Aorta (tissue), 5 donors: ENCODE measurements at regions not wholly inside any gene's neighbourhood (a gene's known extent, or its start where the extent isn't known, plus 50 kb on each side); places are given as distances from the start of the nearest gene placed in this dataset.

Source experiments
- ATAC-seq: fragments of 200-7000 bp; cut with Tn5 transposase; one replicate; pipeline ENCODE4 v1.9.1; 2022; ENCODE audit warnings: moderate library complexity; ENCODE audit not compliant: low FRiP score
- DNase-seq, 2 donors: peaks; one replicate each; pipeline ENCODE4 v3.0.0-alpha.2; 2020
- H3K27ac ChIP-seq, 2 donors: one replicate each; pipeline ENCODE4 v1.5.1; 2013; ENCODE audit warnings: low read length in 2 of 2, mild to moderate bottlenecking in 2 of 2, moderate library complexity in 2 of 2, control low read depth in 1 of 2, inconsistent platforms in 1 of 2, low read depth in 1 of 2
- H3K27me3 ChIP-seq, 2 donors: one replicate each; pipeline ENCODE4 v1.6.1; 2013; ENCODE audit warnings: control low read depth in 1 of 2, low read length in 1 of 2, mild to moderate bottlenecking in 1 of 2, moderate library complexity in 1 of 2; ENCODE audit not compliant: insufficient read depth in 2 of 2, control insufficient read depth in 1 of 2
- H3K36me3 ChIP-seq, 2 donors: one replicate each; pipeline ENCODE4 v1.6.1; 2013; ENCODE audit warnings: control low read depth in 1 of 2, low read length in 1 of 2, mild to moderate bottlenecking in 1 of 2; ENCODE audit not compliant: insufficient read depth in 2 of 2, control insufficient read depth in 1 of 2
- H3K4me1 ChIP-seq, 2 donors: one replicate each; pipeline ENCODE4 v1.6.1; 2013; ENCODE audit warnings: low read length in 2 of 2, control low read depth in 1 of 2, mild to moderate bottlenecking in 1 of 2, moderate library complexity in 1 of 2; ENCODE audit not compliant: insufficient read depth in 2 of 2, control insufficient read depth in 1 of 2
- H3K4me3 ChIP-seq, 2 donors: one replicate each; pipeline ENCODE4 v1.5.1; 2013; ENCODE audit warnings: low read length in 2 of 2, control low read depth in 1 of 2, mild to moderate bottlenecking in 1 of 2
- H3K9me3 ChIP-seq: one replicate; pipeline ENCODE4 v1.6.1; 2013; ENCODE audit warnings: mild to moderate bottlenecking, low read length; ENCODE audit not compliant: control insufficient read depth
- WGBS, 2 donors: extraction: QIAGEN DNeasy Blood & Tissue Kit; methylation state at CpG; one replicate each; pipeline ENCODE4 v1.1.7; 2013; 5-methylcytosine and 5-hydroxymethylcytosine counted together
- intact Hi-C, 2 donors: fragments of 100-400 bp; cut with DNase I; formaldehyde crosslinking; loops; one replicate each; pipeline versions ENCODE4 v1.14.2 to v1.15.0; 2022
- donor health status: healthy with polysubstance abuse.
- donor health status: Bipolar disorder and iron deficiency.
- donor health status: DM: no; HTN: no; CAD: no.
- donor health status: DM: no; HTN: no; CAD: no.
- donor health status: DM: yes; HTN: yes; CAD: no.

GRCh38 chr12:105461944-105462762 is 131.7 kb downstream of the C12orf75 start:
- no peak overlapping the region for H3K27ac ChIP-seq
- no peak overlapping the region for H3K4me3 ChIP-seq
- H3K36me3 ChIP-seq: no peaks in the 10 kb centered on the region
- WGBS, 2 donors: 90 to 91% methylated on average over 7 of the region's 7 CpGs
- intact Hi-C loops: no loop called here
- ATAC-seq: no peak
- H3K4me1 ChIP-seq: peaks cover 0 to 3% of the 10 kb centered on the region in 2 donors
- H3K9me3 ChIP-seq: no peaks in the 10 kb centered on the region
- DNase-seq: no peak
- H3K27me3 ChIP-seq: no peaks in the 10 kb centered on the region

GRCh38 chr12:105462831-105463230 is 132.3 kb downstream of the C12orf75 start:
- ATAC-seq (no peak), DNase-seq (no peak)
- Histone ChIP-seq H3K9me3 (no peaks in the 10 kb centered on the region), H3K27ac (no peak overlapping the region), H3K27me3 (no peaks in the 10 kb centered on the region), H3K36me3 (no peaks in the 10 kb centered on the region), H3K4me3 (no peak overlapping the region), H3K4me1 (peaks cover 0 to 2% of the 10 kb centered on the region in 2 donors)
- WGBS, 2 donors: 93 to 95% methylated on average over 2 of the region's 2 CpGs
- intact Hi-C loops: no loop called here

DNA sequence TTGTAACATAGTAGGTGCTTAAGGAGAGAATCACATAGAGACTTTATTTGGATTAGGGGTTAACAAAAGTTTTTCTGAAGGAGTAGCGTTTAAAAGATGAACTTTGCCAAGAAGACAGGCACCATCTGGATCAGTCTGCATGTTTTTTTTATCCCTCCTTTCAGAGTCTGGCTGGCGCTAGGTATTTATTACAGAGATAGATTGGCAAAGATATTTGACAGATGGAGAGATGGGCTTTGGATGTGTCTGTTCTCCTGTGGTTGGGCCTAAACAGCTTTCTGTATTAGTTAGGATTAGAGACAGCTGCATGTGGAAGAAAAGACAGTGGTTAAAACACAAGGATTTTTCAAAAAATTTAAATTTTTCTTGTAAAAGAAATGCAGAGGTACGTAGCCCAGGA is 133.9 kb downstream of the C12orf75 start:
- intact Hi-C loops: no loop called here
- H3K4me1 ChIP-seq: peaks cover 0 to 2% of the 10 kb centered on the region in 2 donors
- 44 to 57% methylated on average over 3 of the region's 3 CpGs for WGBS, 2 donors

GRCh38 chr12:105466231-105466900 is 135.9 kb downstream of the C12orf75 start:
- intact Hi-C loops: no loop called here
- Histone ChIP-seq H3K4me3 (no peak overlapping the region), H3K4me1 (peaks cover 0 to 2% of the 10 kb centered on the region in 2 donors), H3K27ac (peak overlapping the region; percentile 54 to 82), H3K9me3 (no peaks in the 10 kb centered on the region), H3K36me3 (no peaks in the 10 kb centered on the region), H3K27me3 (no peaks in the 10 kb centered on the region)
- ATAC-seq: no peak
- peak in 1 of 2 donors; percentile 44 for DNase-seq
- WGBS, 2 donors: 30% methylated on average over 5 of the region's 5 CpGs

More for the DNA sequence above, 133.9 kb downstream of the C12orf75 start:
- Histone ChIP-seq H3K4me3 (no peak overlapping the region), H3K27ac (no peak overlapping the region), H3K9me3 (no peaks in the 10 kb centered on the region), H3K36me3 (no peaks in the 10 kb centered on the region), H3K27me3 (no peaks in the 10 kb centered on the region)
- ATAC-seq (no peak), DNase-seq (no peak)

- ATAC-seq: no peak
- Histone ChIP-seq H3K9me3 (no peaks in the 10 kb centered on the region), H3K27ac (peak overlapping the region; percentile 54 to 82), H3K4me3 (no peak overlapping the region), H3K27me3 (no peaks in the 10 kb centered on the region), H3K36me3 (no peaks in the 10 kb centered on the region), H3K4me1 (peaks cover 0 to 2% of the 10 kb centered on the region in 2 donors)
- intact Hi-C loops: no loop called here
- 36 to 37% methylated on average over 7 of the region's 7 CpGs for WGBS, 2 donors
- no peak for DNase-seq
Measured at GRCh38 chr12:105466901-105467598, 136.6 kb downstream of the C12orf75 start.

- intact Hi-C loops: no loop called here
- peaks cover 0 to 2% of the 10 kb centered on the region in 2 donors for H3K4me1 ChIP-seq
- DNase-seq (no peak), ATAC-seq (no peak)
- 63 to 67% methylated on average over 4 of the region's 4 CpGs for WGBS, 2 donors
- H3K9me3 ChIP-seq: no peaks in the 10 kb centered on the region
- no peaks in the 10 kb centered on the region for H3K36me3 ChIP-seq
- H3K4me3 ChIP-seq: no peak overlapping the region
- peak overlapping the region; percentile 15 to 43 for H3K27ac ChIP-seq
- H3K27me3 ChIP-seq: no peaks in the 10 kb centered on the region
Measured at GRCh38 chr12:105467710-105468366, 137.3 kb downstream of the C12orf75 start.

DNA sequence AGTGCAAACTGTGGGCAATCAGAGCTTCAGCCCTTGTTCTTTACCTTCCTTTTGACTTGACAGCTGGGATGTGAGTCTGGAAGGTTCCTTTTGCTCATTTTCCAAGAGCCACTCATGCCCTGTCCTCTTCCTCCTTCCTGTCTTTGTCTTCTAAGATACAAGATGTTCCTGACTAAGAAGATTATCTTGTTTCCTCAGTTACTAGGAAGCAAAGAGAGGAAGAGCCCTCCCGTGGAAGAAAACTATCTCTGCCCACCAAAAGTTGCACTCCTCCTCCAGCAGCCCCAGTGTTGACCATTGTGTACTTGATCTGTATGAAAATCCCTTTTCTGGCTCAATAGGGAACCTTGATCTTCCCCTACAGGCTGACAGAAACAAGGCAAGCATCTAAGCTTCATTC is 138.0 kb downstream of the C12orf75 start:
- intact Hi-C loops: no loop called here
- WGBS, 2 donors: 89 to 92% methylated on average over 1 of the region's 1 CpG
- Histone ChIP-seq H3K9me3 (no peaks in the 10 kb centered on the region), H3K27ac (peak overlapping the region; percentile 51 to 60), H3K27me3 (no peaks in the 10 kb centered on the region), H3K36me3 (no peaks in the 10 kb centered on the region), H3K4me1 (peaks cover 0 to 2% of the 10 kb centered on the region in 2 donors), H3K4me3 (no peak overlapping the region)
- ATAC-seq: no peak
- no peak for DNase-seq

- Histone ChIP-seq H3K36me3 (no peaks in the 10 kb centered on the region), H3K4me1 (peaks cover 0 to 2% of the 10 kb centered on the region in 2 donors), H3K27ac (peak overlapping the region in 1 of 2 donors; percentile 76), H3K27me3 (no peaks in the 10 kb centered on the region), H3K4me3 (no peak overlapping the region), H3K9me3 (no peaks in the 10 kb centered on the region)
- intact Hi-C loops: no loop called here
- DNase-seq: no peak
- no peak for ATAC-seq
- 43 to 44% methylated on average over 5 of the region's 5 CpGs for WGBS, 2 donors
Measured at GRCh38 chr12:105469211-105469610, 138.7 kb downstream of the C12orf75 start.
